Suprapubic skin (tissue), 4 donors: ENCODE measurements at regions not wholly inside any gene's neighbourhood (a gene's known extent, or its start where the extent isn't known, plus 50 kb on each side); places are given as distances from the start of the nearest gene placed in this dataset.

Experiments used
- POLR2A ChIP-seq, 2 donors: fragments of 450-650 bp; IDR thresholded peaks; one replicate each; pipeline ENCODE4 v1.6.1; 2017; ENCODE audit warnings: antibody characterized with exemption in 2 of 2, mild to moderate bottlenecking in 2 of 2, moderate library complexity in 2 of 2
- POLR2AphosphoS5 ChIP-seq, 3 donors: sonication (generic); formaldehyde crosslinking; IDR thresholded peaks; one replicate each; pipeline ENCODE4 v1.6.1; 2017; ENCODE audit warnings: antibody characterized with exemption in 3 of 3

- TF ChIP-seq POLR2AphosphoS5 (IDR thresholded peaks at IDR 0.05) (no peak), POLR2A (IDR thresholded peaks at IDR 0.05) (no peak)
These were observed 186.6 kb downstream of the DUSP6 start for GRCh38 chr12:89165703-89166102.
